Loucy (cell line): ENCODE measurements at regions not wholly inside any gene's neighbourhood (a gene's known extent, or its start where the extent isn't known, plus 50 kb on each side); places are given as distances from the start of the nearest gene placed in this dataset.

Experiments used
- EZH2phosphoT487 ChIP-seq: fragments of 200-600 bp; IDR thresholded peaks from 2 replicates; pipeline ENCODE4 v1.6.1; 2018; ENCODE audit warnings: antibody characterized with exemption, mild to moderate bottlenecking, moderate library complexity, borderline replicate concordance
- TF ChIP-seq, protein P1 (sequence below): fragments of 200-600 bp; sonication (generic); conservative IDR thresholded peaks from 2 replicates; pipeline ENCODE4 v1.5.1; 2014; ENCODE audit warnings: mild to moderate bottlenecking, antibody characterized with exemption, low read length

GRCh38 chr13:108534728-108535127 is 94.7 kb upstream of the MYO16 start:
- TF ChIP-seq, protein P1, sequence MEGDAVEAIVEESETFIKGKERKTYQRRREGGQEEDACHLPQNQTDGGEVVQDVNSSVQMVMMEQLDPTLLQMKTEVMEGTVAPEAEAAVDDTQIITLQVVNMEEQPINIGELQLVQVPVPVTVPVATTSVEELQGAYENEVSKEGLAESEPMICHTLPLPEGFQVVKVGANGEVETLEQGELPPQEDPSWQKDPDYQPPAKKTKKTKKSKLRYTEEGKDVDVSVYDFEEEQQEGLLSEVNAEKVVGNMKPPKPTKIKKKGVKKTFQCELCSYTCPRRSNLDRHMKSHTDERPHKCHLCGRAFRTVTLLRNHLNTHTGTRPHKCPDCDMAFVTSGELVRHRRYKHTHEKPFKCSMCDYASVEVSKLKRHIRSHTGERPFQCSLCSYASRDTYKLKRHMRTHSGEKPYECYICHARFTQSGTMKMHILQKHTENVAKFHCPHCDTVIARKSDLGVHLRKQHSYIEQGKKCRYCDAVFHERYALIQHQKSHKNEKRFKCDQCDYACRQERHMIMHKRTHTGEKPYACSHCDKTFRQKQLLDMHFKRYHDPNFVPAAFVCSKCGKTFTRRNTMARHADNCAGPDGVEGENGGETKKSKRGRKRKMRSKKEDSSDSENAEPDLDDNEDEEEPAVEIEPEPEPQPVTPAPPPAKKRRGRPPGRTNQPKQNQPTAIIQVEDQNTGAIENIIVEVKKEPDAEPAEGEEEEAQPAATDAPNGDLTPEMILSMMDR = no peak
- TF ChIP-seq EZH2phosphoT487 = no peak
